ENCODE measurements at regions not wholly inside any gene's neighbourhood (a gene's known extent, or its start where the extent isn't known, plus 50 kb on each side); places are given as distances from the start of the nearest gene placed in this dataset.

DNA sequence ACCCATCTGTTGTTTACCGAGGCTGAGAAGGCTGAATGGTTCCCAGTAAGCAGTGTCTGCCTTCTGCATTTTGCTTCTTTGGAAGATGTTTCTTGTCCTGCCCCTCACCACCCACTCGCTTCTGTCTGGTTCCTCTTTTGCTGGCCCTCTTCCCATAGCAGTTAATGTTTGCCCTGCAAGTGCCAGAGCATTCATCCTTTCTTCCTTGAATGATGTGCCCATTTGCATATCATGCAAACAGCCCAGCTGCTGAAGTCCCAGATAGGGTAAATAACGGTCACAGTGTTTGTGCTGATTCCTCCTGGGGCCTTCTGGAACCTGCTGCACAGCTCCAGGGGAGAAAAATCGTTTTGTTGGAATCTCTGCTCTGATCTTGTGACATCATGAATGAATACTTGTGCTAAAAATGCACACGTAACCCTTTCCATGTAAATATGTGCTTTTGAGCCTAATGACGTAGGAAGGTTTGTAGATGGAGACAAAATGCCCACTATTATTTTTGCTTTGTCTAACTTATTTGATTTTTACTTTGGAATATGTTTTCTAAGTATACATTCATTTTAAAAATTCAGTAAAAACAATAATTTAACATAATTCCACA lies 381.0 kb downstream of the SOX2 start:
- no peak for DNase-seq

DNA sequence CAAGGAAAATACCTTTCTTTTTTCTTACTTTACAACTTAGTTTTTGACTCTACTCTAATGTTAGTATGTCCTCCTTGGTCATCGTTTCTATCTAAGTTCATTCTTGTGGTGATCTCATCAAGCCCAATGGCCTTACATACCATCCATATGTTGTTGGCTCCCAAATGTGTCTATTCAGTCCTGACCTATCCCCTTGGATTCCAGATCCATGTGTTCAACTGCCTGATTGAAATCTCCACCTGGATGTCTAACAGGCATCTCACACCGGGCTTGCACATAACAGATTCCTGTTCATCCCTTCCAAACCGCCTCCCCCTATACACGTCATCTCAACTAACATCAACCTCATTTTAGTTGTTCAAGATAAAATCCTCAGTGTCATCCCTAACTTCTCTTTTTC lies 382.6 kb downstream of the SOX2 start:
- no peak for DNase-seq

DNA sequence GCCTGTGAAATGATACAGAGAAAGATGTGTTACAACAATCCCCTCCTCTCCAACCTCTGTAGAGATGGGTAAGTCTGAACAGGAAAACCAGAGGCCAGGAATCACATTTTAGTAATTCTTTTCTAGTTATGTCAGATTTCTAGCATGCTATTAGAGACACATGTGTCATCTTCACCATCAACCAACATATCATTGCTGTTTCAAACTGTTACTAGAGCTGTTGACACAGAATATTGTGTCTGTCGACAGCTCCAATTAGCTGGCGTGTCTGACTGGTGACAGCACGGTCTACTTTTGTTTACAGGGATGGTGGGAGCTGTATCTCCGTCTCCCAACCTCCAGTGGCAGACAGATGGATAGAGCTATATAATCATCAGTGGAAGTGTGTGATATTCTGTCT lies 393.2 kb downstream of the SOX2 start:
- no peak for DNase-seq

DNA sequence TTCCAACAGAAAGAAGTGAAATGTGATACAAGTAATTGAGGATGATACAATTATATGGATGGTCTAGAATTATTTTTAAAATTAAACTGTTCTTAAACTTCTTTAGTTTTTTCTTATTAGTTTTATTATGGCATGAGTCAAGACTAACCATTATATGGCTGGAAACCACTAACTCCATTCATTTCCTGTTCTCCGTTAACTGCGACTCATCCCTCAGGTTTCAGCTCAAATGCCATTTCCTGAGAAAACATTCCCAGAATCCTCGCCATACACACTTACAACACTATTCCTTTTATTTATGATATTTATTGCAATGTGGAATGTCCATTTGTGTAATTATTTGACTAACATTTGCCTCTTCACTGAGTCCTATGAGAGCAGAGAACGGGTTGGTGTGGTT lies 394.1 kb downstream of the SOX2 start:
- DNase-seq = no peak

DNA sequence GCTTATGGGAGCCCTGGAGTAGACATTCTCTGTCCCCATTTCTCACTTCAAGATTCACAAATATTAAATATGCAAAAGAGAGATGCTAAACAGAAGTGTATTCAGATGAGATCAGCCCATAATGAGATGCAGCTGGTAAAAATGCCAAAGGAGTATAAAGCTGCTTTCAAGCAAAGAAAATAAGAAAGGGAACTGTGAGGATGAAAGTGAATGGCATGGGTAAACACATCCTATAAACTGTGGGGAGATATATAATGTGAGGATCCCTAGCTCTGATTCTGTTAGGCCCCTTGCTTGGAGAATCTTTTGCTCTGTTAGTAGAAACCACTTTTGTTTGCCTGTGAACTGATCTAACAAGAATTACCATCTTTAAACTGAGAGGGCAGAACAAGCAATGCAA lies 396.6 kb downstream of the SOX2 start:
- DNase-seq = no peak

DNA sequence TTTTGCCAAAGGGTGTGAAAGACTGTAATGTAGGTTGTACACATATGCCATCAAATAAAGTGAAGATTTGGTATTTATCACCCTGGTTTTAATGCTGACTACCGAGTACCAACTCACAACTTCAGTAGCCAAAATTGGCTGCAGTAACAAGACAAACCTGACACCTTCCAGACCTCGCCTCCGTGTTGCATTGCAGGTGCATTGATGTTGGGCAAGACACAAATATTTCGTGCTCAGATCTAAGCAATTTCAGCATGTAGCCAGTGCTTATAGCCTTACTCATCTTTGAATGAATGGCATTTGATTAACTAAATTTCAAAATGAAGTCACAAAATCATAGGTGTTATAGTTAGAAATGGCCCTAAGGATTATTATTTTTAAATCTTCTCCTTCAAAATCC lies 400.2 kb downstream of the SOX2 start:
- no peak for DNase-seq

DNA sequence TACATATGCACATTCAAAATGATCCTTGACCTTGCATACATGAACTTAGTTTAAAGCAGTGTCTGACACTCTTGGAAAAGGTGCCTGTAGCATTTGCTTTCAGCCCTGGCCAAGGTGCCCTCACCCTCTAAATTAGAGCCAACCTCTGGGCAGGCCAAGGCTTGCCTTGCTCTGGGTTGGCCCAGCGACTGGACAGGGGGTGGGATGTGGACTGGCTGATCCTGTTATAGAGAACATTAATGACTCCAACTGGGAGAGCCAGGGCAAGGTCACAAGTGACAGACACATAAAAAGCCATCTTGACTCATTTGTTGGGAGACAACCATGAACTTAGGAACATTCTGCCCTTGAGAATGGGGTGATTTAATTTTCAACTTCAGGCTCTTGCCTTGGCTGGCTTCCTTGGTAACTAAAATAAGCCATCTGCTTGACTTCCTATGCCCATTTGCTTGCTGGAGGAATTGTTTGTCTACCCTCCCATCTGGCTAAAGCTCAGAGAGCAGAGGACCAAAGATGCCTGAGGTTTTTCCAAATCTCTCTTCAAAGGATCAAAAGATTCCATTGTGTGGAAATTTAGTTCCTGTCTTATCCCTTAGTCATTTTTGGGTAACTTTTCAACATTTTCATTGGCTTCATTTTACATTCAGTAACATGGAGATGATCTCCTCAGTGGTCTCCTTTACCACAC lies 403.7 kb downstream of the SOX2 start:
- no peak for DNase-seq

DNA sequence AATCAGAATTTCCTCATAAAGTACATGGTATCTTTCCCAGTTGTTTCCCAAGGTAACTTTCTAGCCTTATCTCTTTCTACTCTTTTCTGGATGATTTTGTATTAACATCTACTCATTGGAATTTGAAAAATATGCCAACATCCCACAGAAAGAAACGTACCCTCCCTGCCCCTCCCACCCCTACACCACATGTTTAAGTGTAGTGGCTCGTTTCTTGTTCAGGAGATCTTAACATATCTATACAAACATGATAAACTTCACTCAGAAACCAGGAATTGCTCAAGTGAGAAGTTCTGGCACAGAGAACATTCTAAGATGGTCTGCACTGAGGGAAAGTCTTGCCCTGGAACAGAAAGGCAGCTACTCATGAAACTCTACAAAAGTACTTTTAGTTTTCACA lies 404.7 kb downstream of the SOX2 start:
- DNase-seq = no peak

DNA sequence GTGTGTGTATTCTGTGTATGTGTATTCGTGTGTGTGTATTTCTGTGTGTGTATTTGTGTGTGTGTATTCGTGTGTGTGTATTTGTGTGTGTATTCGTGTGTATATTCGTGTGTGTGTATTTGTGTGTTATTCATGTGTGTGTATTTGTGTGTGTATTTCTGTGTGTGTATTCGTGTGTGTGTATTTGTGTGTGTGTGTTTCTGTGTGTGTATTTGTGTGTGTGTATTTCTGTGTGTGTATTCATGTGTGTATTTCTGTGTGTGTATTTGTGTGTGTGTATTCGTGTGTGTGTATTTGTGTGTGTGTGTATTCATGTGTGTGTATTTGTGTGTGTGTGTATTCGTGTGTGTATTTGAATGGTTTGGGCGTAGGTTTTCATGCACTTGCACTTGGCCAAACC lies 405.4 kb downstream of the SOX2 start:
- DNase-seq = no peak

DNA sequence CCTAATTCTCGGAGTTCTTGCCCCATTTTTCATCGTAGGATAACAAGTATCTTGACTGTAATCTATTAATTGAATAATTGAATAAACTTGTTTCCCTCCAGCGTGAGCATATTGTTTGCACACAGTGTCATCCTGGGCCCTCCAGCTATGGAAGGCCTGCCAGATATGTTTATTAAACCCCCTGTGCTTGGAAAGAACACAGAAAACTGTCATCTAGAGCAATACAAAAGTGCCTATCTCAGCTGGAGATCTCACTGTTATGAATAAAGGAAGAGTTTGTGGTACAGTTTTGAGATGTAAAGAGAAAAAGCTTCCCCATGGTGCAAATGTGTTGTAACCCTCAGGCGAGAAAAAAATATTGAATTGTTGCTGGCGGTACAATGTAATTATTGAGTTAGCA lies 405.9 kb downstream of the SOX2 start:
- no peak for DNase-seq

DNA sequence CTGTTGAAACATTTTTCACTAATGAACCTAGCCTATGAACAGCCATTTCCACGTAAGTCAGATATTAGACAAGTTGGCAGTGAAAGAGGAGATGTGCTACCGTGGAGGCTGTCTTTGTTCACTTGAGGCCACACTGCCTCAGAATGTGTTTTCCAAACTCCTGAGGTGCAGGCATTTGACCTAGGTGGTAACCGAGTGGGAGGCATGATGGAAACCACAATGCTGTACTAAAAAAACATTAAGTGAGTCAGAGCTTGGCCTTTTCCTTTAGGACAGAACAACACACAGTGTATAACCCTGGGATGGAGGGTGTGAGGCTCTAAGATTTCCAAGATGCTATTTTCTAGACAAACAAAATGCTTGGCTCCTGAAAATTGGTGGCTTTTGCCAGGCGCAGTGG lies 406.3 kb downstream of the SOX2 start:
- no peak for DNase-seq

DNA sequence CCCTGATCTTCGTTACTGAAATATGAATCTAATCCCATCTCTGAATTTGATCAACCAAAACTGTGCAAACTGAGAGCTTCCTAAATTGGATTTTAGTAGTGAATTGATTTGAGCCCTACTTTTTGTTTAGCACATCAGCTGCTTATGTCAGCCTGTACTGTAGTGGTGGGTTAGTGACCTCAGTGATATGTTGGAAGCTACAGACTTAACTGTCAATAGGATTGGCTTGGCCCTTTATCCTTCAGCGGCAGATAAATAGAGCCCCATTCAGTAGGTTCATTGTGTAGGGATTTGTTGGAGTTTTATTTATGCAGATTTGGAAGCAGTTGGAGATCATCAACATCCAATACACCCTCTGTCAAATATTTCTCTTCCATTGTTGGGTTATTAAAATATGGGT lies 409.7 kb downstream of the SOX2 start:
- DNase-seq = no peak

DNA sequence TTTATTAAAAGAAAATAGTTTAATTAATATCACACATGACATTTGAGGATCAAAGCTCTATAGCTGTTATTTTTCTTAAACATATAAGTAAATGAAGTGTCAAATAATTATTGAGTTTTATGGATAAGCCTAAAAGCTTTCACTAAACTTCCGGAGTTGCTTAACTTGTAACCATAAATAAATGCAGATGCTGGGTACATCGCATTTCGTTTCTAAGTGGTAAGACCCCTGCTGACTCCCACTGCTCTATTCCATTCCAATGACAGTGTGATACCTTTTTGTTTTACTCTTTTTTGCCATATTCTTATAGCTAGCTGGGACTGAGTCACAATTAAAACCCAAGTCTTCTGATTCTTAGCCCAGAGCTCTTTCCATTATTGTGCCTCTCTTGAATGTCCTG lies 411.1 kb downstream of the SOX2 start:
- no peak for DNase-seq

DNA sequence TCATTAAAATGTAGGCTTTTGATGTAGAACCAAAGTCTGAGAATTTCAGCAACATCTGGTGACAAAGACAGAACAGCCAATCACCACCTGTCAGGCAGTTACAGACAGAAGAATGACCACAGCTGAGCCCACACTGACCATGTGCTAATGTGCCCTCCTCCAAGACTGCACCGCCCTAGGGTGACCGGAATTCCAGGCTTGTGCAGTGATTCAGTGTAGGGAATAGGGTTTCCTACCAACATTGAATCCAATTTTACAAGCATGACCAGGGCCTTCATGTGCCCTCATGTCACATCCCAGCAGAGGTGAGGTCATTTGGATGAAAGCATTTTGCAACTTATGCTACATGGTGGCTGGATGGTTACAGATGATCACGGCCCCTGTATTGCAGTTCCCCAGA lies 412.5 kb downstream of the SOX2 start:
- no peak for DNase-seq

DNA sequence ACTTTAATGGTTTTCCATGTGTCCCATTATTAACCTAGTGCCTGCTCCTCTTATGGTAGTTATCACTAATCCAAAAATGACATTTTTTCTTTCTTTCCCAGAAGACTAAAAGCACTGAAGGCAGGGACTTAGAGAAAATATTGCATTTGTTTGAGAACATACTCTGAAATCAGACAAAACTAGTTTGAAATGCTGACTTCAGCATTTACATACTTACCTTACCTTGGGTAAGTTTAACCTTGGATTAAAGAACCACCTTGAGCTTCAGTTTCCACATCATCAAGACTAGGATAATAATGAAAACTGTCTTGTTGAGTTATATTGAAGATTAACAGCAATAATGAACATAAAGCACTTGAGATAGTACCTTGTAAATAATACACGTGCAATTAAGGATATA lies 413.0 kb downstream of the SOX2 start:
- no peak for DNase-seq

DNA sequence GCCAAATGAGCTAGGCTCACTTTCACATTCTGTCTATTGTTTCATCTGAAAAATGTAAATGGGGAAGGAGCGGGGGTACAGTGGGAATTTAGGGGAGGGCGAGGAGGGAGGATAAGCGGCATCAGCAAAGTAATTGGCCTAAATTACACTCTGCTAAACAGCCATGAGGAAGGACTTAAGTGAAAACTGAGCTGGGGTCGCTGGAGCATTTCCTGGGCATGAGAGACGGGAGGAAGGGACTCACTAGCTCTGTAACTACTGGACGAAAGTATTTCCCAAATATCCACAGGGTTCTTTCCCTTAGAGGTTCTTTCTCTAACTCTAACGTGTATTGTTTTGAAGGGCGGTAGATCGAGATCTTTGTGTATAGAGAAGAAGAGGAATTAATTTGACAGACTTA lies 418.0 kb downstream of the SOX2 start:
- no peak for DNase-seq

DNA sequence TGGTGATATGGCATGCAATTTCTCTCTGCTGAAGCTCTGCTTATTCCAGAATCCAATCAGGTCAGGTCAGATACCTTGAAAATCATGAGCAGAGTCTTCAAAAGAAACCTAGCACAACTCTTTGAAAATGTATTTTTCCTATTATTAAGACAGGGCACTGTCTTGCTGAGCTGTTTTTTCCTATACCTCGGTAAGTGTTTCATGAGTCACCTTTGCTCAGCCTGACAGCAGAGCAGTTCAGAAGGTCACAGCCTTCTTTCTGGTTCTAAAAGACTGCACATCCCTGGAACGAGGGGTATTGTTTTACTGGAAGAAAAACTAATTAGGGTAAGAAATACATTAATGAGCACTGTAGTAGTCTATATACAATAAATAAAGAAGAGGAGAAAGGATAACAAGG lies 422.0 kb downstream of the SOX2 start:
- DNase-seq = no peak

DNA sequence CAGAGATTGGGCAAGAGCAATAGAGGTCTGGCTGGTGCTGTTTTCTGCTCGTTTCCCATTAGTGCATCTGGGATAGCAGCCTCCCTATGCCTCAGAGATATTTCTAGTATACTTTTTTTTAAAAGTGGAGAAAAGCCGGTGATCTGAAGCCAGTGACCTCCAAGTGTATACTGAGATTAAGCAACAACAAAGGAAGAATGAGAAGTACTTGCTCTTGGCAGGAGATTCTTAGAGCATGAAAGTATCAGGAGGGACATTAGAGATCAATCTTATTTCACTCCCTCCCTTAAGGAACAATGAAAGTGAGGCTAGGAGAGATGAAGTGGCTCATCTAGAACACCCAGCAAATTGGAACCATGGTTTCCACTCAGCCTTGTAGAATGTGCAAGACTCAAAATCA lies 423.3 kb downstream of the SOX2 start:
- DNase-seq = no peak

DNA sequence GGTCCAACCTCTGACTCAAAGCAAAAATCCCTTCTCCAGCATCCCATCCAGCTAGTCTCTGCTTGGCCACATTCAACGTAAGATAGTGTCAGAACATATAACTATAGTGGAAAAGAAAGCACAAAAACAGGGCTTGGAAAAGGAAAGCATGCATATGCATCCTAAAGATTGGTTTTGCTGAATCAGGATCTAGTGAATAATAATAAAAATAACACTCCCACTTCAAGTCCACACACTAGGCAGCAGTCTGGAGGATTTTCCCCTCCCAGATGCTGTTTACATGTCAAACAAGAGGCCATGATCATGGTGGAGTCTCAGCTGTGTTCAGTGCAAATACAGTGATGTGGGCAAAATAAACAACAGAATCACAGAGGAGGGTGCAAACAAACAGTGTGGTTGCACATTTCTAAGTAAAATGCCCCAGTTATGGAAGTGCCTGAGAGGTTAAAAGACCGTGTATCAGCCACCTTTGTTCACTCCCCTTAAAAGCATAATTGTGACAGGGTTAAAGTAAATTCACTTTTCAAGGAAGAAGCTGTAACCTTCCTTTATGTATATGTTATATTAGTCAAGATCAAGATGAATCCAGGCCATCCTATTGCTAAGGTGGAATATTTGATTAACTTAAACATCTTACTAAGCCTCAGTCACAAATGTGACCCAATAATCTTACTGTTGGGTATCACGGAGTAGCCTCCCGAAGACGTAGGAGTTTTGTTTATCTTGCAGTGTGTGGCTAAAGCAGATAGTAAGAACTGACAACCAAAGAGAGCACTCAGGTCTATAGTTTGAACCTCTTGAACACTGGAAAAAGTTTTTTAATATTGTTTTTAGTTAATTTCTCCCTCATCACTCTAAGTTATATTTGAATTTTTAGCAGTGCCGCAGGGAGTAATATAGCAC lies 424.5 kb downstream of the SOX2 start:
- no peak for DNase-seq

DNA sequence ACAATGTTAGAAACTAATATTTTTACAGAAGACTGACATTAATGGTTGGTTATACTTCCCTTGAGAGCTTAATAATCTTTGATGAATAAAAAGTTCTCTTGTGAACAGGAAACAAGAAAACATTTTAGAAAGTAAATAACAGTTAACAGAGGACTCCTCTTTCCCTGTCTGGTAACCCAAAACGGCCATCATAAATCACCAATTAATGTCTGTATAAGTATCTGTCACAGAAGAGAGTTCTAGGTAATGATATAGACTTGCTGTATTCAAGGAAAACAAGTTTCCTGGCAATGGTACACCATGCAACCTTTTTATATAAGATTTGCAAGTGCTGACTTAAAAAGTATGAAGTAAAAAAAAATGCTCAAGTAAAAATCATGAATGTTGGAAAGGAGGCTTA lies 426.7 kb downstream of the SOX2 start:
- DNase-seq = no peak

DNA sequence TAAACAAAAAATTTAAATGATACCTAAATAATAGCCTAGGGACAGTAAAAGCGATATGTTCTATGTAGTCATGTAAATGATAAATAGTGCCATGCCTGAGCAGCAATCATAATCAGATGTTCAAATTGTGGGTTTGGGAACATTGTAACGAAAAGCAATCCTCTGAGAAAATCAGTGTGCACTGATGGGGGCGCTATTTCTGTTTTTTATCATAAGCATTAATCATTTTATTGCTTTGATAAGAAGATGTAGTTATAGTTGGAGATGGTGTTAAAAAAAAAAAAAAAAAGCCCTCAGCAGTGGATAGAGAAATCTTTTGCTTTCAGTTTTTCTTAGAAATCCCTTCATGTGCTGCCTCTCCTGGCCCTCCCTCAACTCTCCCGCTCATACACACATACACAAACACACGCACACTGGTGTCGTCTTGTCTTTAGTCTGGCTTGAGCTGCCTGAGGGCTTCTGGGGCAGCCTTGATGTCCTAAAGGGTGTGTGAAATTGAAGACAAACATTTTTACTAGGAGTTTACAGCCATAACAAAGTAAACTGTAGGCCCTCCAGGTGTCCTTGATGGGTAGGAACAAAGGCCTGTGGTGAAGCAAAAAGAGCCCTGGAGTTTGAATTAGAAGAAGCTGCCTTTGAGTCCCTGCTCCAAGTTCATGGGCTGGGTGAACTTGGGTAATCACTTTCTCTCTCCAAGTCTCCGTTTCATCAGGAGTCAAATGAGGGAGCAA lies 428.1 kb downstream of the SOX2 start:
- no peak for DNase-seq

DNA sequence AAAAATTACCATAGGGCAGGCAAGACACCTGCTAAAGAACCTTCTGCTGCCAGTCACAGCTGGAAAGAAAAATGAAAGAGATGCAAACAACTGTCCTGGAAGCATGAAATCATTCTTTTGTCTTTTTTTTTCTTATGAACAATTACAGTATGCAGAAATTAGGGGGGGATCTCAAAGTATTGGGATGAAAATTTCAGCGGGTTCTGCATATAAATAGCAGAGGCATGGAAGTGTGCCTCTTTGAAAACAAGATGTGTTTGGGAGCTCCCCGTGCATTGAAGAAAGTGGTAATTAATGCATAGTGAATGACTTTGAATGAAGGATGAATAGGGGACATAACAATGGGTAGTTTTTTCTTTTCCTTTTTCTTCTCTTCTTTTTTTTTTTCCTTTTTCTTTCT lies 431.2 kb downstream of the SOX2 start:
- DNase-seq = no peak

DNA sequence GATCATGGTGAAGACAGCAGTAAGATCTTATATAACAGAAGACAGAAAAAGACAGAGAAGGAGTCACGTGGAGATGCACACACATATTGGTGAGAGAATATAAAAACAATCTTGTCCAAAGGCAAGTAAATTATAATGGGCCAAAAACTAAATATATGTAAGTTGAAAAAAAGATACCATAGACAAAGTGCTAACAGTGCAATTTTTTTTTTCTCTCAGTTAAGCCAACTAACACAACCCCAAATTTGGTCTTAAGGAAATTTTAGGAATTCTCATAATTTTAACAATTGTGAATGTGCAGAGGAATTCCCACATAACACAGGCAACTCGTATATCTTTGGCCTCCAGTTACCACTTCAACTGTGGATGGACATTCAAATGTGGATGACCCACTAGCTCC lies 432.2 kb downstream of the SOX2 start:
- no peak for DNase-seq

DNA sequence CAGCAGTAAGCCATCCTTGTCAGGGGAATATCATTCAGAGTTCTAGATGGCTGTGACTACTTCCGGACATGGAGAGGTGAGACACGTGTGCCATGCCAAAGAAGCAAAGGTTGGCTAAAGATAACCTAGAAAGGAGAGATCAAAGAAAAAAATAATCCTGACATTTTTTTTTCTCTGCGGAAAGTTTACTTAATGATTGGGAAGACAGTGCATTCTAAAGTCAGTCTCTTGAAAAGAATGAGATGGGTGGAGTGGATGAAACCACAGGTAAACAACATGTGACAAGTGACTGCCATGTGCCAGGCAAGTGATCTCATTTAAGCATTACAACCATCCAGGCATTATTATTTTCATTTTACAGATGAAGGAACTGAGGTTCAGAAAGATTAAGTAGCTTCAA lies 436.6 kb downstream of the SOX2 start:
- no peak for DNase-seq

Data from stimulated activated naive CD4-positive, alpha-beta T cell treated with Interleukin-2 at 50 U/mL for 16 hours (primary cell).